HG03159 (cell line): ENCODE measurements at regions not wholly inside any gene's neighbourhood (a gene's known extent, or its start where the extent isn't known, plus 50 kb on each side); places are given as distances from the start of the nearest gene placed in this dataset.

Source experiments
- ATAC-seq: cut with Tn5 transposase; IDR thresholded peaks from one replicate; pipeline ENCODE4 v1.9.1; 2021; ENCODE audit warnings: mild to moderate bottlenecking, moderate library complexity; ENCODE audit not compliant: unreplicated experiment

DNA sequence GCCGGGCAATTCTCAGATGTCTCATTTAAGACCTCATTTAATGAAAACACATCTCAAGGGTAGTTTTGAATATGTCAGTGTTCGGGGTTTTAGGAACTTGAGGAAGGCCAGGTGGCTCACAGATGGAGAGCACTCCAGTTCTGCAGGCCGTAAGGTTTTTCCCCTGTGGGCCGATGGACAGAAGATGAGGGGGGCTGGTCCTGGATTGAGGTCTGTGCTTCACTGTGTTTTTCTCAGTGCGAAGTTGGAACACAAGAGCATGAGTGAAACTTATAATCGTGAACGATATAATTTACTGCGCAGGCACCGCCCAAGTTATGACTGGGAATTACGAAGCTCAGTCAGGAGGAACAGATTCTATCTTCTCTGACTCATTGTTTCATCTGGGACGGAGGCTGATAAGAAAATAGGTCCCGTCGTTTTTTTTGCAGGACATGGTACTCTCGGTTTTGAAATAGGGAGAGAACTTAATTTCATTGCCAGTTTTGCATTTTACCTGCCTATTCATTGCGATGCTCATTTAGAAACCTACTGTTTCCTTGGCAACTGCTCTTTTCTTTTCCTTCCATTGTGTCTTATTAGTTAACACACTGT, 591.0 kb upstream of the PFKP start:
- ATAC-seq, result no peak

DNA sequence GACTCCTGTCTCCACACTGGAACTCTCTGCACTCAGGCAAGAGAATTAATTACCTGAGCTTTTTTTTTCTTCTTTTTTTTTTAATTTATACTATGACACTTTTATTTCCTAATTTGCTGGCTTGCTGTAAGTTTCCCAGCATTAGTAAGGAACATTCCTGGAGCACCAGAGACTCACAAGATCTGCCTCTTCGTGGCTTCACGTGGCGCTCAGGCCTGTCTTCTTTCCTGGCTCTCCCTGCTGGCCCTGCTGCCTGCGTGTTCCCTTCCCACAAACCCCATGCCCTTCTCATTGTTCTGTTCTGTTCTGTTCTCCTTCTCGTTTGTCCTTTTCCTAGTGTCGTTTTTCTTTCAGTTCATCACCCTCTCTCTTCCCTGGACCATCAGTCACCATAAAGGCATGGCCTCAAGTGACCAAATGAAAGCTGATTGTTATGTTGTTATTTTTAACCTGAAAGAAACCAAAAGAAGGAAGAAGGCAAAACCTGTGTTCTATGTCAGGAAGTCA, 591.6 kb upstream of the PFKP start:
- no peak for ATAC-seq

DNA sequence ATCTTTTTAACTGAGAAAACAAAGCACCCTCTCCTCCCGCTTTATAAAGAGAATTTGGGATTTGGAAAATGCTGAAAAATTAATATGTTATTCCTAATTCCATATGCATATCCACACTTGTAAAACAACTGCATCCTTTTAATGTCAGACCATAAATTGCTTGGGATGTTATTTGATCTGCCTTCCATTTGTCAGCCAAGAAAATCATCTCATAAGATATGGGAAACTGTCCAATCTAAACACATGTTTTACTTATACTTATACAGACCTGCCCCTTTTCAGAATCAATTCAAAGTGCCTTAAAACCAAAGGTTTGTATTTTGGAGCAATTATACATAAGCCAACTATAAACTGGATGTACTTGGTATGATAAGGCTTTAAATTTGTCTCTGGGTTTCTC, 595.5 kb upstream of the PFKP start:
- ATAC-seq, result no peak

DNA sequence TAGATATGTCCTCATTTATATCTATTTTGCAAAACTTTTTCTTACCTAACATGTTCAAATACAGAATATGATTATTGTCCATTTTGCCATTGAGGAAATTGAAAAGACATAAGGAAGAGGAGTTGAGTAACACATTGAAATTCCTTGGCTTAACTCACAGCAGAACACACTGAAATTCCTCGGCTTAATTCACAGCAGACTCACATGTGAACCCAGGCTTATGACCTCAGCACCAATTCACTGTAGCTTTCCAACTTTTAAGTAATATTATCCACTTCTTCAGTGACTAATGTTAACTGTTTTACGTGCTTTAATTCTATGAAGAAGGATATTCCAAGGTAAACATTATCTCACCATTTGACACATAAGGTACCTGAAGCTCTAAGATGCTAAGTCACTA, 597.5 kb upstream of the PFKP start:
- no peak for ATAC-seq

DNA sequence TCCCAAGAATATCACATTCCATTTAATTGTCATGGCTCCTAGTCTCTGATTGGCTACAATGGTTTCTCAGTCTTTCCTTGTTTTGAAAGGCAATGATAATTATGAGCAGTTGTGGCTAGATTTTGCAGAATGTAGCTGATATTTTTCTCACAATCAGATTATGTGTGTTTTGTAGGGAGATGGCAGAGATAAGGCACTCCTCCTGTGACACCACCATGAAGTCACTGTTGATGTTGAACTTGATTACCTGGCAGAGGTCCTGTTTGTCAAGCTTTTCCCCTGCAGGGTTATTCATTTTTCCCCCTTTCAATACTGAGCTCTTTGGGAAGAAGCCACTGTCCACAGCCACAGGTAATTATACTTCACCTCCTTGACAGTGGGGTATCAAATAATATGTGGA, 602.9 kb upstream of the PFKP start:
- ATAC-seq, result no peak

DNA sequence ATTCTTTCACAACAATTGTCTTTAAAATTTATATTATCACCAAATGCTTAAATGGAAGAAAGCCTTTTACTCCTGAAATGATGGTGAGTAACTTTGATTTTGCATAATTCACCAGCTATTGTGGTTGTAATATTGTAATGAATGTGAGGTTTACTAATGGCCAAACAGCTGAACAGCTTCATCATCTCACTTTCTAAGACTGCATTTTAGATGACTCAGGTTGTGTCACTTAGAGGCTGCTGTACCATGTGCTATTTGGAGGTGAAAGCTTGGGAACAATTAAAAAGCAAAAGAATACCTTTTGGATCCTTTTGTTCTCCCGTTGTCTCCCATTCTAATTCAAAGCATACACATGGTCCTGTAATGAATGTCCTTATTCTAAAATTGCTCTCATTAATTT, 604.0 kb upstream of the PFKP start:
- ATAC-seq, result no peak

DNA sequence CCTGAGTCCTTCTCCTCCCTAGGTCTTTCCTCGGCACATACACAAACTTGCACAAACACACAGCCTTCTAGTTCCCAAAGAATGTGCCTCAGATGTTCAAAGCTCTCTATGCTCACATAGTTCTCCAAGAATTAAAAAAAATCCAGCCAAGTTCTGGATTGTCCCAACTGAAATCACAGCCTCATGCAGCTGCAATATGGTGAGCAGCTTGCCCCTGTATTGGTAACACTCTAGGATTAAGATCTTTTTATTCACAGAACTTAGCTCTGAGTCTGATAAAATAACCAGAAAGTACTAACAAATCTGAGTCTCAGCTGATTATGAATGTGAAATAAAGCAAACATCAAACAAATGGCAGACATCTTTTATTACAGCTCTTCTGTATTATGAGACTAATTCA, 604.8 kb upstream of the PFKP start:
- no peak for ATAC-seq

DNA sequence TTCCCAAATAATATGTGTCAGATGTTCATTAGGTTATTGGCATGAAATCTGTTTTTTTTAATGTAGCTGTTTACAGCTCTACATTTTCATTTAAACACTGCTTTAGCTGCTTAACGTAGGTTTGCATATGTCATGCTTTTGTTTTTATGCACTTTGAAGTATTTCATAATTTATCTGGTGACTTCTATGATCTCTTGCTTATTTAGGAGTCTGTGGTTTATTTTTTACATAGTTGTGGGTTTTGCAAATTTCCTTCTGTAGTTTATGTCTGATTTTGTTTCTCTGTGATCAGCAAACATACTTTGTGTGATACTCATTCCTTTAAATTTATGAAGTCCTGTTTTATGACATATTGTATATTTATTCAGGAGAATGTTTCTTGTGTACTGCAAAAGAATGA, 606.5 kb upstream of the PFKP start:
- no peak for ATAC-seq

DNA sequence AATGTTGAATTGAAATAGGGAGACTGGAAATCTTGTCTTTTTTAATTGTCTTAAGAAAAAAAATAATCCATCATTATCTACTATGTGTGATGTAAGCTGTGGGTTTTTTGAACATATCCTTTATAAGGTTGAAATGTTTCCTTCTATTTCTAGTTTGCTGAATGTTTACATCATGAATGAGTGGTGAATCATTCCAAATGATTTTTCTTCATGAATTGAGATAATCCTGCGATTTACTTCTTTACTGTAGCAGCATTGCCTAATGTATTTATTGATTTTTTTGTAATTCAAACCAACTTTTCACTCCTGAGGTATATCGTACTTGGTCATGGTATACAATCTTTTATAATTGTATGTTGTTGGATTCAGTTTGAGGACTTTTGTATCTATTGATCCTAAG, 607.6 kb upstream of the PFKP start:
- ATAC-seq, result no peak

DNA sequence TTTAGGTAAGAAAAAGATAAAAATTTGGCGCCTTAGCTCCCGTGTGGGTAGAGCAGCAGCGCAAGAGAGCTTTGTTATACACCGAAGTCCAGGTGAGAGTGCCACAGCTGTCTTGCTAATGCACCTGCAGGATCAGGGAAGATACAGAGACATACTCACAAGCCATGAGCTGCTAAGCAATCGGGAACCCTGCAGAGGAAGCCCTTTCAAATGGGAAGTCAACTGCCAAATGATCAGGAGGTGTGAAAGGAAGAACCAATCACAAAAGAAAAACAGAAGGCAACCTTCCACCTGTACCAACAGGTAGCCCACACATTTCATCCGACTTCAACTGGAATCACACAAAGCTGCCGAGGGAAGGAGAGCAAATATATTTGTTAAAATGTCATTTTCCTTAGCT, 610.5 kb upstream of the PFKP start:
- ATAC-seq, result no peak

DNA sequence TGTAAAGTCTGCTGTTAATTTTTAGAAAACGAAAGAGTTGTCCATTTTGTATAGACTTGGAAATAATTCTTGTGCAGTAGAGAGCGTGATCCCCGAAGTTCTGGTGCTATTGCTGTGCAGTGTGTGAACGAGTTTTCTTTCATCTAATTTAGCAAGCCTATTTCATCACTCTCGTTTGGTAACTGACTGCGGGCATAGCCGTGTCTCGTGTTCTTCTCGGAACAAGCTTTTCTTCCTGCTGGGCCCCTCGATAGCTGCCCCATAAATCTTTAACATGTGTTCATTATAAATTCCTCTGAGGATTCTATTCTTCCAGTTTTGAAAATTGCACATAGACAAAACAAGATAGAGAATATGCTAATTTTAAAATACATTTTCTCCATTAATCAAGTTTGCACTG, 622.0 kb upstream of the PFKP start:
- no peak for ATAC-seq

DNA sequence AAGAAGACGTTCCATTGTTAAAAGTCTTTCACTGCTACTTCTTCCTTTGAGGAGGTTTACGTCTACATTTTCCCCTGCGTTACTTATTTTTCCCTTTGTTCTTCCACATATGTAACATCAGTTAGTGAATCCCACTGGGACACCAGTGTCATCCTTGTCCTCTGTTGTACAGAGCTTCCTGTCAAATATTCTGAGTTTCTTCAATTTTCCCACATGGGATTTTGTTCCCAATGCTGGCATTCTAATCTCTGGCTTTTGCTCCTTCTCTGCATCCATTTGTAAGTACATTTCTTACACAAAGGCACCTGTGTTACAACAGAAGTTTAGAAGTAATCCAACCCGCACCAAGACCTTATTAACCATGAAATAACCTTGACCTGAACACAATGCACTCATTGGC, 627.4 kb upstream of the PFKP start:
- no peak for ATAC-seq

DNA sequence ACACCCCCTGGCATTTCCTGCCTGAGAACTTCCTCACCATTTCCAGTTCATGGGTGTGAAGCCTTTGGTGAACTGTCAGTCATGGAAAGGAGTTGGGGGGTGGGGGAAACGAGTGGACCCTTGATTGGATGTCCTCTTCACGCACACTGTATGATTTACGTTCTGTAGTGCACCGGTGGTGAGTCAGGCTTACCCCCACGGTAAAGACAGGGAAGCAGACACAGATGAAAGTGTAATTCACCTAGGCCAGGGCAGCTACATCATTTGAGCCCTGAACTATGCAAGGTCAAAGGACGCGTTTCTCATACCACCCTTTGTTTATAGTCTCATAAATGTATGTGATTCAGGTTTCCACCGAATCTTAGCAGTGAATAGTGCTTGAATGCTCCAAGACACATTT, 628.3 kb upstream of the PFKP start:
- ATAC-seq, result no peak

DNA sequence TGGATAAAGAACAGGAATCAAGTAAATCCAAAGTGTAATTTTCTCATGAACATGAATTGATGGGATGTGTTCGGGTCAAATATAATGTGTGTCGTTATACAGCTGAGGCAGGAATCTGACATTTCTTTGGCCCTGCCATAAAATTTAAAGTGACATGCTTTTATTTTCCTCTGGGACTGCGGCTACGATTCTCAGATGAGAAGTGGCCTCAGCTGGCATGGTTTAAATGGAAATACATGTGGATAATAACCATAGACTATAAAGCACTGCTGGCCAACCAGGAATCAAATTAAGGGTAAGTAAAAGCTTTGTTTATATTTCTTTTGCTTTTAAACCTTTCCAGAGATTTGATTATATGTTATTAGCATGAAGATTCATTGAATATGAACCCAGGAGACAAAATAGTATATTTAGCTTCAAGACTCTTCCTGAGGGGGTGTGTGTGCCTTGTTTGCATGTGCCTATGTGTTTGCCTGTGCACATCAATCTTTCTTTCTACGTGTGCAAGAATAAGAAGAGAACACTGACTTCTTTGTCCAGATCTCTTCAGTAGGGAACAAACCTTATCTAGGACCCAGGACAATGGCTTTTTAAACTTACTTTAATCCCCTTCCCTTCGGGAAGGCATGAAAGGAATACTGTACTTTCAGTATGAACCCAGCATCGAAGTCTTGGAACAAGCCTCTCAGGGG, 629.0 kb upstream of the PFKP start:
- ATAC-seq, result no peak

DNA sequence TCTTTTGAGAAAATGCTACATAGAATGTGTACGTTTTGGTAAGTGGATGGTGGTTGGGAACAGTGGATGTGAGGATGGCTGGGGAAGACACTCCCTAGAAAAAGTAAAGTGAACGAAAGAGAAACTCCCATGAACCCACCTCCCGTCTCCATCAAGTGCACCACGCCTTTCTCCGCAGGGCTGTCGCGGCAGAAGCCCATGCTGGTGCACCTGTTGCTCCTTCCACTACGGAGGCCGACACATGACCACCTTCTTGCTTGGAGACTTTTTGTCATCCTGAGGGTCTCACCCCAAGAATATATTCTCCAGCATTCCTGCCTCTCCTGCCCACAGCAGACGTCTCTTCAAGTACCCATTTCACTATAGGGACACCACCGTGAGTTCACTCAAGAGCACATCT, 630.4 kb upstream of the PFKP start:
- ATAC-seq, result no peak

DNA sequence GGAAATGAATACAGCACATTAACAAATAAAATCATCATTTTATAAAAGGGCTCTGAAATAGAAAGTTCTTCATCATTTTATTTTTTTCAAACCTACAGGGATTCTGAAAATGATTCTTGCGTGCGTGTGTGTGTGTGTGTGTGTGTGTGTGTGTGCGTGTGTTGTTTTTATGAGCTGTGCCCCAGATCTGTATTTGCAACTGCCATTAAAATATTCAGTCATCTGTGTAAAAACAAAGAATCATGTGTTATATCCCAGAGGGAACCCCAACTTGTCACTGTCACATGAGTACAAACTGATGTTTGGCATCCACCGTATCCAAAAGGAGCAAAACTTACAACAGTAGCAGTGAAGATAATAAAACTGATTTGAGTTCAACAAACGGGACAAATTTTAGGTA, 635.4 kb upstream of the PFKP start:
- no peak for ATAC-seq

DNA sequence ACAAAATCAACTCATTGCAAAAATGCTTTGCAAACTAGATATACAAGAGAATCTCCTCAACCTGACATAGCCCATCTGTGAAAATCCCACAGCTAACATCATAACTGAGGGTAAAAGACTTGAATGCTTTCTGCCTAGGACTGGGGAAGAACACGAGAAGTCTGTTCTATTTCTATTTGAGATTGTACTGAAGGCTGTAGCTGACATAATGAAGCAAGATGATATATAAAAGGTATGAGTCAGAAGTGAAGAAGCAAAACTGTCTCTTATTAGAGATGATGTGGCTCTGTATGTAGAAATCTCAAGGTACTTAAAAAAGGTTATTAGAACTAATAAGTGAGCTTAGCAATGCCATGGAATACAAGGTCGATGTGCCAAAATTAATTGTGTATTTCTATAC, 639.9 kb upstream of the PFKP start:
- ATAC-seq, result no peak

DNA sequence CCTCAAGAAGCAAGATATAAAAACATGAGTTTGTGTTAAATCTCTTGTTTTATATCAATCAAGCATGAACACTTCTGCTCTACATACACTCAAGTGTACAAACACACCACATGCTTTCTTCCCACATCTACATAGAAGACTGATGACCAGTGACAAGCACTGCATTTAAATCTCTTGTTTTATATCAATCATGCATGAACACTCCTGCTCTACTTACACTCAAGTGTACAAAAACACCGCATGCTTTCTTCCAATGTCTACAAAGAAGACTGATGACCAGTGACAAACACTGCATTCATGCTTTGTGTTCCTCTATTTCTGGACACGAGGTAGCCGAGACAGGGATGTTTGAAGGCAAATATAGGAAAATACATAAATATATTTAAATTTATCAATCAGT, 642.0 kb upstream of the PFKP start:
- ATAC-seq, result no peak

DNA sequence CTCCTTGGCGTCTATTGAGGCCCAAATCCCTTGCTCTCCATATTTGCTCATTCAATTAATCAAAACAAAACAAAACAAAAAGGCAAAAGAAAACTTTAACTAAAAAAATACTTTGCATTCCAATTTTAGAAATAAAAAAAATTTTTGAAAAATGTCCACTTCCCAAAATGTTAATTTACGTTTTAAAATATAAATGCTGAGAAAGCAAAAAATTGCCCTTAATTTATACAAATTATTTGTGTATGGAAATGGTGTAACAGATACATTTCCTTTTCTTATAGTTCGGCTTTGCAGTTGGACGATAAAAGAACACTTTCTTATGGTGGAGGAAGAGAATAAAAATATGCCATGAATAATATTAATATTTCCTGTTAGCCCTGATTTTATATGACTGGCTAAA, 652.8 kb upstream of the PFKP start:
- no peak for ATAC-seq

DNA sequence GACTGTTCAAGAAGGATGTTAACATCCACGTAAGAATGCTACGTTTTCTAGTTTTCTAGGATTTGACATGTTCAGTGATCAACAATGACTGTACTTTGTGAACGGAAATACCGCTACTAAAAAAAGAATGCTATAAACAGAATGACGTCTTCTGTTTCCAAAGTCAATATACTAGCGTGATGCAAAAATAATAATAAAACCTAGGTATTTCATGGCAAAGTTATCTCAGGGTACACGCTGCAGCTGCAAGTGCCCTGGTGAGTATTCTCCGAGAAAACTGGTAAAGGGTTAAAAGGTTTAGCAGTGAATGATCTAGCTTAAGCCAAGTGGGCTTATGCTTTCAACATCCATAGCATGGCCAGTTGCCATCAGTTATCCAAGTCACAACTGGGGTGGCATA, 653.3 kb upstream of the PFKP start:
- ATAC-seq, result no peak

DNA sequence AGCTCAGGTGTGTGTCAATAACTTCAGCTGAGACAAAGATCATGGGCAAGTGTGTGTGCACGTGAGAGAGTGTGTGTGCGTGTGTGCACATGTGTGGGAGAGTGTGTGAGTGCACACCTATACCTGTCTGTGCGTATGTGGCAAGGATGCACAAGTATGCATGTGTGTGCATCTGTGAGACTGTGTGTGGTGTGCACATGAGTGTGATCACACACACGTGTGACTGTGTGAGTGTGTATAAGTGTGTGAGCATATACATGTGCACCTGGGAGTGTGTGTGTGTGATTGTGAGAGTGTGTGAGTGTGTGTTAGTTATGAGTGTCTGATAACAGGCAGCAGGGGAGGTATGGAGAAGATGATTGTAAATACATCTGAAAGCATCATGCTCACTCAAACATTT, 657.3 kb upstream of the PFKP start:
- ATAC-seq, result no peak

DNA sequence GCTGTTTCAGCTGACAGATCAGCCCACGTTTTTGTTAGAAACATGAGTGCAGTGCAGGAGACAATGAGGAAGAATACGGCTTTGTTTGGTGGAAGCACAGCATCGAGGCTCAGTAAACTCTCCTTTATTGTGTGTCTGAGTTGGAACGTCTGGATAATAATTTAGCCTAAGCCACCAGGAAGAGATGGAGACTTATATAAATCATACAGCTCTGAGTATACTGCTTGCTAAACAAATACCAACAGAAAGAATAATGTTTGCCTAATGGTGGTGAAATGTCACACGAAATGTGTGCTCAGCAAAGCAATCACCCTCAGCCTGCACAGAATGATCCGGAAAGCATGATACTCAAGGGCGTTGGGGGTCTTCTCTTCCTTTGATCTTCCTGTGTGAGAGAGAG, 664.1 kb upstream of the ADARB2 start:
- ATAC-seq, result no peak

DNA sequence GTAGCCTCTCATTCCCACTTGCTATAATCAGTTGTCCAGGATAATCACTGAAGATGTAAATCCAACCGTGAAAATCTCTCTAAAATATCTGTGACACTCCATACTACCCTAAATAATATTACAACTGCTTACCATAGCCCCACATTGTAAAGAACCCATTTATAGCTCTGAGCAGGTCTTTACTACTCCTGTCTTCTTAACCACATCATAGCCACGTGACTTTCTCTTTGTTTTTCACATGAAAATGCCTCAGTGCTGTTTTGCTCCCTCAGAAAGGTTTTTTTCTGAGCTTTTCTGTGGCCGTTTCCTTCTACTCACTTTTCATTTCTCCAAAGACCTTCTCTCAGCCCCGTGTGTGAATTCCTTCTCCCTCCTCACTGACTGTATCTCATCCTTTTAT, 662.2 kb upstream of the ADARB2 start:
- no peak for ATAC-seq
